ENCODE measurements at regions not wholly inside any gene's neighbourhood (a gene's known extent, or its start where the extent isn't known, plus 50 kb on each side); places are given as distances from the start of the nearest gene placed in this dataset.
"Not testable (repeated sequence)": the region's sequence is repeated elsewhere in the genome, so short reads cannot be mapped to it uniquely, and the experiment has no call there.

DNA sequence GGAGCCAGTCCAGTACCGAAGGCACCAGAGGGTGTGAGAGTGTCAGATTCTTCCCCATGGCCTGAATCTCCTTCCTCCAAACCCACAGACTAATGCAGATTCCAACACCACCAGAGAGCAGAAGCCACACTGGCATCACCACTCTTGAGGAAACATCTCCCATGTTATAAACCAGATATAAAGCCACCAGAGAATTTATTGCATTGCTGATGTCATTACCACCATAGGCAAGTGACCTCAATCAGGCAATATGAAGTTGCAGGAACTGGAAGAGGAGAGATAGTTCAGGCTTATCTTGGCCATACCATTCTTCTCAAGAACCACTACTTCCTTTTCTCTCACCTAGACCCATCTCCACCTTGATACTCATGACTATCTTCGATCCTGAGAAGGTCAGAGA, 653.4 kb downstream of the TMEM121 start:
- TF ChIP-seq ZBTB7A (CRISPR knock-in tag; IDR thresholded peaks at IDR 0.05): no peak
- no peak for DNase-seq (ENCODE audit: low spot score)
- Histone ChIP-seq H4K20me1 (ENCODE audit: insufficient read depth, low read length) (no peaks in the 10 kb centered on the region), H3K4me3 (replicated peaks in 1 of 3; ENCODE audit: insufficient read depth in 1 of 3, low read depth in 2 of 3, low read length in 3 of 3) (no peak overlapping the region), H2AFZ (ENCODE audit: low read length) (no peak overlapping the region), H3K27me3 (ENCODE audit: control insufficient read depth in 1 of 2, insufficient read depth in 2 of 2, low read length in 2 of 2) (no peaks in the 10 kb centered on the region), H3K4me1 (ENCODE audit: insufficient read depth, low read length) (no peaks in the 10 kb centered on the region), H3K4me2 (ENCODE audit: low read depth, low read length) (no peak overlapping the region), H3K9me3 (ENCODE audit: low read length) (no peaks in the 10 kb centered on the region), H3K79me2 (ENCODE audit: insufficient read depth, low read length) (no peaks in the 10 kb centered on the region), H3K9ac (ENCODE audit: insufficient read depth, low read depth, low read length) (no peak overlapping the region), H3K36me3 (replicated peaks in 1 of 2; ENCODE audit: control insufficient read depth in 1 of 2, insufficient read depth in 2 of 2, low read length in 2 of 2) (no peaks in the 10 kb centered on the region), H3K27ac (ENCODE audit: extremely low read length, insufficient read depth, low read length) (no peak overlapping the region)
- POLR2A ChIA-PET: no interaction called here
- in situ Hi-C loops (cut with HindIII; ENCODE audit: extremely low pct_ligation_motif_present, low pct_unique_long_range_greater_than_20kb): no loop called here
- BruUV-seq (replicated peaks): no TSS peak
- intact Hi-C loops (cut with micrococcal nuclease; ENCODE audit: unreplicated experiment): no loop called here
- CTCF ChIA-PET (ENCODE audit: low intra/inter-chr PET ratio, low total read pairs): no interaction called here
- no peak for ATAC-seq
- FAIRE-seq: no peak
- 0% methylated on average over 1 of the region's 2 CpGs for WGBS (ENCODE audit: low lambda C conversion rate)

DNA sequence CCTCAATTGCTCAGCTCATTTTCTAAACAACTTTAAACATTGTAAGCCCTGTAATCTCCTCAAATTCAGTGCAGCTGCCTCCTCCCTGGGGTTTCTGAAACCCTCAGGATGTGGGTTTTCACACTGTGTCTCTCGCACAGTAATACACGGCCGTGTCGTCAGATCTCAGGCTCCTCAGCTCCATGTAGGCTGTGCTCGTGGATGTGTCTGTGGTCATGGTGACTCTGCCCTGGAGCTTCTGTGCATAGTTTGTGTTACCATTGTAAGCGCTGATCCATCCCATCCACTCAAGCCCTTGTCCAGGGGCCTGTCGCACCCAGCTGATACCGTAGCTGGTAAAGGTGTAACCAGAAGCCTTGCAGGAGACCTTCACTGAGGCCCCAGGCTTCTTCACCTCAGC, 658.4 kb downstream of the TMEM121 start:
- H3K27me3 ChIP-seq (ENCODE audit: control insufficient read depth in 1 of 2, insufficient read depth in 2 of 2, low read length in 2 of 2); POLR2A ChIA-PET; intact Hi-C loops (cut with micrococcal nuclease; ENCODE audit: unreplicated experiment); H3K9ac ChIP-seq (ENCODE audit: insufficient read depth, low read depth, low read length); FAIRE-seq; H3K9me3 ChIP-seq (ENCODE audit: low read length); ATAC-seq; H2AFZ ChIP-seq (ENCODE audit: low read length); in situ Hi-C loops (cut with HindIII; ENCODE audit: extremely low pct_ligation_motif_present, low pct_unique_long_range_greater_than_20kb); H3K36me3 ChIP-seq (replicated peaks in 1 of 2; ENCODE audit: control insufficient read depth in 1 of 2, insufficient read depth in 2 of 2, low read length in 2 of 2); H4K20me1 ChIP-seq (ENCODE audit: insufficient read depth, low read length); H3K4me1 ChIP-seq (ENCODE audit: insufficient read depth, low read length); BruUV-seq (replicated peaks); H3K79me2 ChIP-seq (ENCODE audit: insufficient read depth, low read length); CTCF ChIA-PET (ENCODE audit: low intra/inter-chr PET ratio, low total read pairs); H3K27ac ChIP-seq (ENCODE audit: extremely low read length, insufficient read depth, low read length); H3K4me3 ChIP-seq (replicated peaks in 1 of 3; ENCODE audit: insufficient read depth in 1 of 3, low read depth in 2 of 3, low read length in 3 of 3); H3K4me2 ChIP-seq (ENCODE audit: low read depth, low read length); DNase-seq (ENCODE audit: low spot score): not testable (repeated sequence)
- WGBS (ENCODE audit: low lambda C conversion rate): 27% methylated on average over 7 of the region's 8 CpGs

DNA sequence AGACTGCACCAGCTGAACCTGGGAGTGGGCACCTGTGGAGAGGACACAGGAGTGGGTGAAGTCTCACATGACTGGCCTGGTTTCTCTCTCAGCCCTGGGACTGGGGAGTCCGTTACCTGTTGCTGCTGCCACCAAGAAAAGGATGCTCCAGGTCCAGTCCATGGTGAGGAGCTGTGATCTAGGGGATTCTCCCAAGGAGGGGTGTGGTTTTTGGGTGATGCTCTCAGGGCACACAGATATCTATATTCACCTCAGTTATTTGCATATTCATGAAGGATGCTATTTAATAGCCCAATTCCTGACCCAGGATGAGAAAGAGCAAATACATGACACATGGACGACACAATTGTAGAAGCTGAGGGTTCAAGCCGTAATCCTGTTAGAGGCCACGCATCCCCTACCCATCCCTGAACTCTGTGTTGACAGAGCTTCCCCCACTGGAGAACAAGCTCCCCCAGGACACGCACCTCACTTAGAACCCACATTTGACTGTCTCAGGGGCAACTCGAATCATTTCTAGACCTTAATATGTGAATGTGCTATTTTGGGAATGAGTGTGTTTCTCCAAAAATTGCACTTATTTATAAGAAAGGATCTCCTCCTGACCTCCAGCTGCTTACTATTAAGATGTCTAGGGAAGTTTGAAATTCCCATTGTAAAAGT, 658.9 kb downstream of the TMEM121 start:
- H4K20me1 ChIP-seq (ENCODE audit: insufficient read depth, low read length); in situ Hi-C loops (cut with HindIII; ENCODE audit: extremely low pct_ligation_motif_present, low pct_unique_long_range_greater_than_20kb); H3K9me3 ChIP-seq (ENCODE audit: low read length); H3K79me2 ChIP-seq (ENCODE audit: insufficient read depth, low read length); DNase-seq (ENCODE audit: low spot score); H3K4me2 ChIP-seq (ENCODE audit: low read depth, low read length); H3K36me3 ChIP-seq (replicated peaks in 1 of 2; ENCODE audit: control insufficient read depth in 1 of 2, insufficient read depth in 2 of 2, low read length in 2 of 2); intact Hi-C loops (cut with micrococcal nuclease; ENCODE audit: unreplicated experiment); H3K9ac ChIP-seq (ENCODE audit: insufficient read depth, low read depth, low read length); POLR2A ChIA-PET; H3K27ac ChIP-seq (ENCODE audit: extremely low read length, insufficient read depth, low read length); FAIRE-seq; H3K4me1 ChIP-seq (ENCODE audit: insufficient read depth, low read length); H3K4me3 ChIP-seq (replicated peaks in 1 of 3; ENCODE audit: insufficient read depth in 1 of 3, low read depth in 2 of 3, low read length in 3 of 3); CTCF ChIA-PET (ENCODE audit: low intra/inter-chr PET ratio, low total read pairs); ATAC-seq; H2AFZ ChIP-seq (ENCODE audit: low read length); H3K27me3 ChIP-seq (ENCODE audit: control insufficient read depth in 1 of 2, insufficient read depth in 2 of 2, low read length in 2 of 2); BruUV-seq (replicated peaks): not testable (repeated sequence)
- WGBS (ENCODE audit: low lambda C conversion rate): 3% methylated on average over 4 of the region's 6 CpGs

Data from HepG2 (cell line).